ENCODE measurements at regions not wholly inside any gene's neighbourhood (a gene's known extent, or its start where the extent isn't known, plus 50 kb on each side); places are given as distances from the start of the nearest gene placed in this dataset.
"Not testable (repeated sequence)": the region's sequence is repeated elsewhere in the genome, so short reads cannot be mapped to it uniquely, and the experiment has no call there.

GRCh38 chr9:104980039-104980654 is 52.2 kb upstream of the ABCA1 start:
- no peak for DNase-seq

GRCh38 chr9:104981543-104982129 is 53.7 kb upstream of the ABCA1 start:
- no peak for DNase-seq

GRCh38 chr9:104982543-104982942 is 54.6 kb upstream of the ABCA1 start:
- no peak for DNase-seq

- DNase-seq: no peak
Measured at GRCh38 chr9:104983491-104983890, 55.5 kb upstream of the ABCA1 start.

- no peak for DNase-seq
Measured at GRCh38 chr9:104984121-104984520, 56.2 kb upstream of the ABCA1 start.

- no peak for DNase-seq
Measured at GRCh38 chr9:104984542-104984941, 56.6 kb upstream of the ABCA1 start.

- DNase-seq: no peak
Measured at GRCh38 chr9:104984948-104985347, 57.0 kb upstream of the ABCA1 start.

- DNase-seq: no peak
Measured at GRCh38 chr9:104986096-104986495, 58.1 kb upstream of the ABCA1 start.

- DNase-seq: no peak
Measured at GRCh38 chr9:104987743-104988142, 59.8 kb upstream of the ABCA1 start.

GRCh38 chr9:104988539-104988938 is 60.6 kb upstream of the ABCA1 start:
- DNase-seq: no peak

GRCh38 chr9:104991144-104991953 is 63.4 kb upstream of the ABCA1 start:
- DNase-seq: peak in 55 of 56 donors; percentile 49 to 92 (median 80)

GRCh38 chr9:104992659-104993058 is 64.7 kb upstream of the ABCA1 start:
- DNase-seq: peak in 1 of 56 donors; percentile 8

GRCh38 chr9:104993291-104993963 is 65.5 kb upstream of the ABCA1 start:
- peak in 53 of 56 donors; percentile 3 to 89 (median 49) for DNase-seq

GRCh38 chr9:104997536-104997935 is 69.6 kb upstream of the ABCA1 start:
- no peak for DNase-seq

GRCh38 chr9:104999136-104999535 is 71.2 kb upstream of the ABCA1 start:
- no peak for DNase-seq

GRCh38 chr9:105000529-105000928 is 72.6 kb upstream of the ABCA1 start:
- not testable (repeated sequence) for DNase-seq

GRCh38 chr9:105004466-105005090 is 76.6 kb upstream of the ABCA1 start:
- no peak for DNase-seq

GRCh38 chr9:105005186-105005585 is 77.2 kb upstream of the ABCA1 start:
- no peak for DNase-seq

- no peak for DNase-seq
Measured at GRCh38 chr9:105006514-105006913, 78.6 kb upstream of the ABCA1 start.

- DNase-seq: peak in 4 of 56 donors; percentile 6 to 60 (median 26)
Measured at GRCh38 chr9:105007143-105007542, 79.2 kb upstream of the ABCA1 start.

GRCh38 chr9:105010089-105010488 is 82.1 kb upstream of the ABCA1 start:
- not testable (repeated sequence) for DNase-seq
